HCT116 (cell line): ENCODE measurements at regions not wholly inside any gene's neighbourhood (a gene's known extent, or its start where the extent isn't known, plus 50 kb on each side); places are given as distances from the start of the nearest gene placed in this dataset.

Experiments
- ATAC-seq: fragments of 200-7000 bp; cut with Tn5 transposase; 2 replicates; pipeline ENCODE4 v1.9.1; 2020; ENCODE audit warnings: mild to moderate bottlenecking, moderate library complexity
- BruUV-seq: library from RNA; stranded (reverse); fragments of 400-500 nt; replicated peaks from 2 replicates; lab custom pipeline; 2021; lab: Mats Ljungman, UMichigan
- CTCF ChIA-PET: fragments of 300-600 bp; sonication (Branson Sonifier 250); formaldehyde crosslinking; loops from one replicate; lab custom pipeline; 2021; ENCODE audit warnings: antibody characterized with exemption; lab: Charles Lee
- POLR2A ChIA-PET: fragments of 300-600, 350-600 bp; sonication (Branson Sonifier 250); formaldehyde crosslinking; loops from one replicate; lab custom pipeline; 2021; ENCODE audit warnings: antibody characterized with exemption; lab: Charles Lee
- RAD21 ChIA-PET, 2 experiments: fragments of 300-600 bp; sonication (Branson Sonifier 250); formaldehyde crosslinking; loops; one replicate each; lab custom pipeline; 2023; ENCODE audit warnings: low total read pairs in 2 of 2; ENCODE audit not compliant: uncharacterized antibody in 2 of 2, unreplicated experiment in 2 of 2, low non-redundant PET in 1 of 2; lab: Charles Lee
- DNase-seq: peaks from one replicate; pipeline ENCODE4 v3.0.0-alpha.2; 2010; ENCODE audit warnings: low read depth, low spot score
- H2AFZ ChIP-seq: fragments of 200-600 bp; shearing (Covaris generic), sonication (generic); 2 replicates; pipeline ENCODE4 v1.6.1; 2017; ENCODE audit warnings: low read depth, mixed run types, mixed read lengths, antibody characterized with exemption, low read length; ENCODE audit not compliant: poor library complexity, severe bottlenecking
- H3K27ac ChIP-seq: 2 replicates; pipeline ENCODE4 v1.5.1; 2012; ENCODE audit warnings: low read depth, low read length
- H3K27me3 ChIP-seq: fragments of 200-600 bp; sonication (generic); 2 replicates; pipeline ENCODE4 v1.6.1; 2016; ENCODE audit warnings: mixed run types, low read length, mixed read lengths; ENCODE audit not compliant: insufficient read depth
- H3K36me3 ChIP-seq, 2 experiments: fragments of 200-500 bp in 1 of 2; fragments of 200-600 bp in 1 of 2; sonication (Bioruptor generic) in 1 of 2; sonication (generic) in 1 of 2; 2 replicates each; pipeline versions ENCODE4 v1.5.1 to v1.6.1; 2014 to 2016; ENCODE audit warnings: low read length in 2 of 2, inconsistent platforms in 1 of 2, mixed read lengths in 1 of 2, mixed run types in 1 of 2; ENCODE audit not compliant: insufficient read depth in 2 of 2, control insufficient read depth in 1 of 2
- H3K4me1 ChIP-seq, 2 experiments: fragments of 200-600 bp in 1 of 2; sonication (generic) in 1 of 2; 2 replicates each; pipeline versions ENCODE4 v1.5.1 to v1.6.1; 2012 to 2017; ENCODE audit warnings: low read length in 2 of 2, inconsistent platforms in 1 of 2, mild to moderate bottlenecking in 1 of 2, mixed read lengths in 1 of 2, mixed run types in 1 of 2, moderate library complexity in 1 of 2; ENCODE audit not compliant: insufficient read depth in 2 of 2, control insufficient read depth in 1 of 2
- H3K4me2 ChIP-seq: fragments of 200-600 bp; sonication (generic); 2 replicates; pipeline ENCODE4 v1.6.1; 2017; ENCODE audit warnings: mixed run types, low read length, mixed read lengths
- H3K4me3 ChIP-seq, 2 experiments: fragments of 200-600 bp in 1 of 2; sonication (generic) in 1 of 2; replicated peaks in 1 of 2; 2 replicates each; pipeline ENCODE4 v1.5.1; 2011 to 2016; ENCODE audit warnings: low read length in 2 of 2, control low read depth in 1 of 2, low read depth in 1 of 2, mild to moderate bottlenecking in 1 of 2, mixed read lengths in 1 of 2, mixed run types in 1 of 2
- H3K79me2 ChIP-seq: fragments of 200-600 bp; sonication (generic); 2 replicates; pipeline ENCODE4 v1.6.1; 2017; ENCODE audit warnings: mild to moderate bottlenecking, mixed run types, low read length, moderate library complexity, mixed read lengths; ENCODE audit not compliant: insufficient read depth
- H3K9ac ChIP-seq: fragments of 200-600 bp; sonication (generic); 2 replicates; pipeline ENCODE4 v1.6.1; 2016; ENCODE audit warnings: low read length, mixed read lengths
- H3K9me2 ChIP-seq: fragments of 200-600 bp; sonication (generic), shearing (Covaris generic); 2 replicates; pipeline ENCODE4 v1.6.1; 2017; ENCODE audit warnings: mixed run types, mild to moderate bottlenecking, moderate library complexity; ENCODE audit not compliant: insufficient read depth
- H3K9me3 ChIP-seq, 2 experiments: fragments of 200-500 bp in 1 of 2; fragments of 200-600 bp in 1 of 2; sonication (Bioruptor generic) in 1 of 2; sonication (generic) in 1 of 2; 2 replicates each; pipeline ENCODE4 v1.6.1; 2014 to 2017; ENCODE audit warnings: low read length in 2 of 2, mixed read lengths in 2 of 2, inconsistent platforms in 1 of 2, low read depth in 1 of 2, mild to moderate bottlenecking in 1 of 2, mixed run types in 1 of 2, moderate library complexity in 1 of 2; ENCODE audit not compliant: control insufficient read depth in 1 of 2, insufficient read depth in 1 of 2
- H4K20me1 ChIP-seq: fragments of 200-600 bp; sonication (generic), shearing (Covaris generic); 2 replicates; pipeline ENCODE4 v1.6.1; 2017; ENCODE audit warnings: mixed run types, mild to moderate bottlenecking, moderate library complexity; ENCODE audit not compliant: insufficient read depth
- CBX3 ChIP-seq: IDR thresholded peaks from 2 replicates; pipeline ENCODE4 v1.6.1; 2012; ENCODE audit warnings: low read depth
- CEBPB ChIP-seq: IDR thresholded peaks from 2 replicates; pipeline ENCODE4 v1.6.1; 2012; ENCODE audit warnings: low read depth
- EGR1 ChIP-seq: IDR thresholded peaks from 2 replicates; pipeline ENCODE4 v1.6.1; 2012; ENCODE audit warnings: low read depth
- ELF1 ChIP-seq: IDR thresholded peaks from 2 replicates; pipeline ENCODE4 v1.6.1; 2012; ENCODE audit warnings: low read depth, borderline replicate concordance
- EZH2 ChIP-seq: fragments of 200-600 bp; sonication (generic); IDR thresholded peaks from 2 replicates; pipeline ENCODE4 v1.6.1; 2017; ENCODE audit warnings: antibody characterized with exemption, mixed run types
- EZH2phosphoT487 ChIP-seq: fragments of 200-600 bp; IDR thresholded peaks from 2 replicates; pipeline ENCODE4 v1.6.1; 2018; ENCODE audit warnings: antibody characterized with exemption, borderline replicate concordance
- FOSL1 ChIP-seq: IDR thresholded peaks from 2 replicates; pipeline ENCODE4 v1.6.1; 2012; ENCODE audit warnings: low read depth
- JUND ChIP-seq: IDR thresholded peaks from 2 replicates; pipeline ENCODE4 v1.6.1; 2012
- MAX ChIP-seq: IDR thresholded peaks from 2 replicates; pipeline ENCODE4 v1.6.1; 2012
- POLR2A ChIP-seq: IDR thresholded peaks from 2 replicates; pipeline ENCODE4 v1.7.0; 2011; ENCODE audit warnings: borderline replicate concordance; ENCODE audit not compliant: insufficient read depth, insufficient read length; ENCODE audit errors: extremely low read depth
- POLR2AphosphoS5 ChIP-seq: IDR thresholded peaks from 2 replicates; pipeline ENCODE4 v1.6.1; 2011; ENCODE audit warnings: mild to moderate bottlenecking, low read depth, low read length, moderate library complexity
- SIN3A ChIP-seq: IDR thresholded peaks from 2 replicates; pipeline ENCODE4 v1.6.1; 2012; ENCODE audit warnings: low read depth
- SP1 ChIP-seq: IDR thresholded peaks from 2 replicates; pipeline ENCODE4 v1.6.1; 2012; ENCODE audit warnings: low read depth
- TCF7L2 ChIP-seq: IDR thresholded peaks from 2 replicates; pipeline ENCODE4 v1.7.0; 2011; ENCODE audit warnings: borderline replicate concordance, inconsistent platforms; ENCODE audit not compliant: insufficient read depth, insufficient read length; ENCODE audit errors: extremely low read depth
- YY1 ChIP-seq: IDR thresholded peaks from 2 replicates; pipeline ENCODE4 v1.6.1; 2011; ENCODE audit warnings: low read length, low read depth, moderate library complexity, mild to moderate bottlenecking; ENCODE audit not compliant: insufficient replicate concordance; ENCODE audit errors: extremely low read depth
- ZNF274 ChIP-seq: fragments of 200-500 bp; sonication (Bioruptor generic); IDR thresholded peaks from 2 replicates; pipeline ENCODE4 v1.6.1; 2014; ENCODE audit warnings: mild to moderate bottlenecking, low read depth, low read length, inconsistent platforms
- intact Hi-C: fragments of 100-400 bp; cut with micrococcal nuclease; formaldehyde crosslinking; loops from 2 replicates; pipeline ENCODE4 v1.10.0; 2022
- TF ChIP-seq, protein P1 (sequence below): IDR thresholded peaks from 2 replicates; pipeline ENCODE4 v1.6.1; 2011; ENCODE audit warnings: mild to moderate bottlenecking, low read length, moderate library complexity; ENCODE audit not compliant: insufficient replicate concordance; ENCODE audit errors: extremely low read depth

GRCh38 chr14:84288781-84289180 is 1241.2 kb upstream of the FLRT2 start:
- H2AFZ ChIP-seq: no peak overlapping the region
- H3K9me3 ChIP-seq: peaks cover 9% of the 10 kb centered on the region in 2 experiments; a peak in 2 of 4 replicates
- ATAC-seq (no peak), DNase-seq (no peak)
- no peaks in the 10 kb centered on the region for H4K20me1 ChIP-seq
- no peaks in the 10 kb centered on the region for H3K9me2 ChIP-seq
- H3K27me3 ChIP-seq: no peaks in the 10 kb centered on the region
- no peak overlapping the region for H3K9ac ChIP-seq
- H3K4me1 ChIP-seq: no peaks in the 10 kb centered on the region
- ChIA-PET CTCF (no interaction called here), RAD21 (no interaction called here), POLR2A (no interaction called here)
- no peak overlapping the region for H3K4me2 ChIP-seq
- BruUV-seq: no TSS peak
- intact Hi-C loops: no loop called here
- no peak overlapping the region for H3K4me3 ChIP-seq
- H3K36me3 ChIP-seq: no peaks in the 10 kb centered on the region
- H3K79me2 ChIP-seq: no peaks in the 10 kb centered on the region
- TF ChIP-seq CEBPB (no peak), SP1 (no peak), POLR2A (no peak), YY1 (no peak), SIN3A (no peak), POLR2AphosphoS5 (no peak), FOSL1 (no peak), EZH2phosphoT487 (no peak), MAX (no peak), EZH2 (no peak), CBX3 (no peak), ELF1 (no peak), JUND (no peak), EGR1 (no peak), ZNF274 (no peak), TCF7L2 (no peak)
- TF ChIP-seq, protein P1, sequence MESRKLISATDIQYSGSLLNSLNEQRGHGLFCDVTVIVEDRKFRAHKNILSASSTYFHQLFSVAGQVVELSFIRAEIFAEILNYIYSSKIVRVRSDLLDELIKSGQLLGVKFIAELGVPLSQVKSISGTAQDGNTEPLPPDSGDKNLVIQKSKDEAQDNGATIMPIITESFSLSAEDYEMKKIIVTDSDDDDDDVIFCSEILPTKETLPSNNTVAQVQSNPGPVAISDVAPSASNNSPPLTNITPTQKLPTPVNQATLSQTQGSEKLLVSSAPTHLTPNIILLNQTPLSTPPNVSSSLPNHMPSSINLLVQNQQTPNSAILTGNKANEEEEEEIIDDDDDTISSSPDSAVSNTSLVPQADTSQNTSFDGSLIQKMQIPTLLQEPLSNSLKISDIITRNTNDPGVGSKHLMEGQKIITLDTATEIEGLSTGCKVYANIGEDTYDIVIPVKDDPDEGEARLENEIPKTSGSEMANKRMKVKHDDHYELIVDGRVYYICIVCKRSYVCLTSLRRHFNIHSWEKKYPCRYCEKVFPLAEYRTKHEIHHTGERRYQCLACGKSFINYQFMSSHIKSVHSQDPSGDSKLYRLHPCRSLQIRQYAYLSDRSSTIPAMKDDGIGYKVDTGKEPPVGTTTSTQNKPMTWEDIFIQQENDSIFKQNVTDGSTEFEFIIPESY: no peak
- no peak overlapping the region for H3K27ac ChIP-seq
